H9 (cell line): ENCODE measurements at regions not wholly inside any gene's neighbourhood (a gene's known extent, or its start where the extent isn't known, plus 50 kb on each side); places are given as distances from the start of the nearest gene placed in this dataset.

Experiments used
- DNase-seq: peaks from one replicate; pipeline ENCODE4 v3.0.0-alpha.2; 2017
- H2AFZ ChIP-seq: one replicate; pipeline ENCODE4 v1.6.1; 2013; ENCODE audit warnings: mild to moderate bottlenecking, low read length, control low read depth, moderate library complexity
- H2AK5ac ChIP-seq: 2 replicates; pipeline ENCODE4 v1.6.1; 2013; ENCODE audit warnings: low read length, control low read depth, mixed read lengths; ENCODE audit not compliant: insufficient read length
- H2BK120ac ChIP-seq: one replicate; pipeline ENCODE4 v1.6.1; 2013; ENCODE audit warnings: low read depth, mild to moderate bottlenecking, low read length, control low read depth, inconsistent platforms; ENCODE audit not compliant: poor library complexity, severe bottlenecking
- H2BK12ac ChIP-seq: 2 replicates; pipeline ENCODE4 v1.6.1; 2013; ENCODE audit warnings: low read length, control low read depth, mixed read lengths, low read depth; ENCODE audit not compliant: insufficient read length
- H2BK15ac ChIP-seq: 2 replicates; pipeline ENCODE4 v1.6.1; 2013; ENCODE audit warnings: low read depth, low read length, control low read depth
- H2BK20ac ChIP-seq: one replicate; pipeline ENCODE4 v1.6.1; 2013; ENCODE audit warnings: low read depth, mild to moderate bottlenecking, low read length, control low read depth, inconsistent platforms; ENCODE audit not compliant: poor library complexity, severe bottlenecking
- H2BK5ac ChIP-seq: 2 replicates; pipeline ENCODE4 v1.6.1; 2013; ENCODE audit warnings: low read length, control low read depth, mixed read lengths; ENCODE audit not compliant: insufficient read length
- H3K14ac ChIP-seq: 2 replicates; pipeline ENCODE4 v1.6.1; 2013; ENCODE audit warnings: low read length, control low read depth; ENCODE audit not compliant: insufficient read depth
- H3K18ac ChIP-seq: 2 replicates; pipeline ENCODE4 v1.6.1; 2013; ENCODE audit warnings: low read depth, mild to moderate bottlenecking, mixed read lengths, low read length, control low read depth; ENCODE audit not compliant: insufficient read length
- H3K23ac ChIP-seq: 2 replicates; pipeline ENCODE4 v1.6.1; 2013; ENCODE audit warnings: low read length, control low read depth, mixed read lengths, low read depth; ENCODE audit not compliant: insufficient read length
- H3K23me2 ChIP-seq: 2 replicates; pipeline ENCODE4 v1.6.1; 2013; ENCODE audit warnings: low read depth, mild to moderate bottlenecking, mixed read lengths, low read length, control low read depth; ENCODE audit not compliant: insufficient read length, poor library complexity, severe bottlenecking
- H3K27ac ChIP-seq: 2 replicates; pipeline ENCODE4 v1.5.1; 2013; ENCODE audit warnings: low read length, control low read depth, mixed read lengths, low read depth; ENCODE audit not compliant: insufficient read length
- H3K27me3 ChIP-seq: 2 replicates; pipeline ENCODE4 v1.6.1; 2013; ENCODE audit warnings: low read length, control low read depth, inconsistent platforms; ENCODE audit not compliant: insufficient read depth
- H3K4ac ChIP-seq: 2 replicates; pipeline ENCODE4 v1.6.1; 2013; ENCODE audit warnings: low read depth, mild to moderate bottlenecking, control low read depth, inconsistent platforms, low read length, moderate library complexity
- H3K4me1 ChIP-seq: 2 replicates; pipeline ENCODE4 v1.6.1; 2013; ENCODE audit warnings: low read length, control low read depth, inconsistent platforms; ENCODE audit not compliant: insufficient read depth
- H3K4me2 ChIP-seq: 2 replicates; pipeline ENCODE4 v1.6.1; 2013; ENCODE audit warnings: low read length, control low read depth, mixed read lengths; ENCODE audit not compliant: insufficient read length, insufficient read depth
- H3K56ac ChIP-seq: 2 replicates; pipeline ENCODE4 v1.6.1; 2013; ENCODE audit warnings: low read depth, mild to moderate bottlenecking, mixed read lengths, low read length, control low read depth; ENCODE audit not compliant: insufficient read length
- H3K79me1 ChIP-seq: 2 replicates; pipeline ENCODE4 v1.6.1; 2013; ENCODE audit warnings: low read depth, mild to moderate bottlenecking, moderate library complexity, low read length, control low read depth, inconsistent platforms; ENCODE audit not compliant: insufficient read depth, poor library complexity, severe bottlenecking
- H3K79me2 ChIP-seq: 2 replicates; pipeline ENCODE4 v1.6.1; 2013; ENCODE audit warnings: low read length, control low read depth, inconsistent platforms; ENCODE audit not compliant: insufficient read depth
- H3K9ac ChIP-seq: 2 replicates; pipeline ENCODE4 v1.6.1; 2013; ENCODE audit warnings: low read length, control low read depth, mixed read lengths; ENCODE audit not compliant: insufficient read length; ENCODE audit errors: extremely low read depth
- H3K9me3 ChIP-seq: one replicate; pipeline ENCODE4 v1.6.1; 2013; ENCODE audit warnings: low read depth, low read length, inconsistent platforms; ENCODE audit not compliant: control insufficient read depth
- H3T11ph ChIP-seq: one replicate; pipeline ENCODE4 v1.6.1; 2013; ENCODE audit warnings: mild to moderate bottlenecking, low read length, control low read depth, inconsistent platforms
- H4K20me1 ChIP-seq: one replicate; pipeline ENCODE4 v1.6.1; 2013; ENCODE audit not compliant: control insufficient read depth, insufficient read length, insufficient read depth
- H4K5ac ChIP-seq: 2 replicates; pipeline ENCODE4 v1.6.1; 2013; ENCODE audit warnings: low read depth, mild to moderate bottlenecking, mixed read lengths, low read length, control low read depth; ENCODE audit not compliant: insufficient read length
- H4K8ac ChIP-seq: replicated peaks from 2 replicates; pipeline ENCODE4 v1.6.1; 2013; ENCODE audit warnings: low read length, control low read depth, mixed read lengths, low read depth; ENCODE audit not compliant: insufficient read length
- H4K91ac ChIP-seq: 2 replicates; pipeline ENCODE4 v1.6.1; 2013; ENCODE audit warnings: low read depth, mild to moderate bottlenecking, moderate library complexity, mixed read lengths, low read length, control low read depth; ENCODE audit not compliant: insufficient read length
- H3K27ac Mint-ChIP-seq, 3 experiments: 2 replicates in 2 of 3; 3 replicates in 1 of 3; pipeline ENCODE4 v1.8.0; 2020 to 2021; ENCODE audit warnings: mixed read lengths in 3 of 3, mild to moderate bottlenecking in 1 of 3, moderate library complexity in 1 of 3
- H3K27me3 Mint-ChIP-seq: 2 replicates; pipeline ENCODE4 v1.8.0; 2021; ENCODE audit warnings: low read depth, mild to moderate bottlenecking, moderate library complexity, mixed read lengths
- H3K36me3 Mint-ChIP-seq, 3 experiments: 2 replicates in 2 of 3; 3 replicates in 1 of 3; pipeline ENCODE4 v1.8.0; 2020 to 2021; ENCODE audit warnings: low read depth in 3 of 3, mixed read lengths in 3 of 3; ENCODE audit not compliant: insufficient read depth in 1 of 3
- H3K4me1 Mint-ChIP-seq, 2 experiments: 2 replicates each; pipeline ENCODE4 v1.8.0; 2020; ENCODE audit warnings: mixed read lengths in 2 of 2
- H3K4me3 Mint-ChIP-seq, 2 experiments: 2 replicates in 1 of 2; 3 replicates in 1 of 2; pipeline ENCODE4 v1.8.0; 2020 to 2021; ENCODE audit warnings: mild to moderate bottlenecking in 2 of 2, mixed read lengths in 2 of 2, moderate library complexity in 1 of 2
- H3K9me3 Mint-ChIP-seq, 2 experiments: 2 replicates in 1 of 2; 3 replicates in 1 of 2; pipeline ENCODE4 v1.8.0; 2020; ENCODE audit warnings: mild to moderate bottlenecking in 2 of 2, mixed read lengths in 2 of 2, moderate library complexity in 1 of 2
- CTCF ChIP-seq: fragments of 200-600 bp; sonication (generic); conservative IDR thresholded peaks from 3 replicates; pipeline ENCODE4 v1.8.0; 2021; ENCODE audit warnings: antibody characterized with exemption, mild to moderate bottlenecking
- WGBS: extraction: QIAGEN DNeasy Blood & Tissue Kit; methylation state at CpG from one replicate; pipeline ENCODE4 v1.1.7; 2013; ENCODE audit warnings: missing lambda C conversion rate, low lambda C conversion rate, mixed read lengths; ENCODE audit not compliant: insufficient read length; ENCODE audit errors: extremely low coverage; 5-methylcytosine and 5-hydroxymethylcytosine counted together

- no peak for DNase-seq
- no peaks in the 10 kb centered on the region for H3K23me2 ChIP-seq
- H3K36me3 Mint-ChIP-seq, result peaks cover under 1 to 7% (median 2%) of the 10 kb centered on the region in 3 experiments; a peak in 5 of 7 replicates
- H3T11ph ChIP-seq, result no peak overlapping the region
- H2AK5ac ChIP-seq, result no peak overlapping the region
- no CpG with 5 or more reads among the region's 19 CpGs for WGBS
- H3K4ac ChIP-seq, result no peak overlapping the region
- H4K20me1 ChIP-seq, result no peaks in the 10 kb centered on the region
- H2AFZ ChIP-seq, result no peak overlapping the region
- H2BK5ac ChIP-seq, result no peak overlapping the region
- no peak overlapping the region for H3K56ac ChIP-seq
- no peaks in the 10 kb centered on the region for H3K79me1 ChIP-seq
- no peak overlapping the region for H3K23ac ChIP-seq
- no peak overlapping the region for H2BK12ac ChIP-seq
- H4K91ac ChIP-seq, result no peak overlapping the region
- peaks cover 17 to 24% of the 10 kb centered on the region in 2 experiments; a peak in 4 of 5 replicates for H3K9me3 Mint-ChIP-seq
- no peak overlapping the region for H3K4me3 Mint-ChIP-seq
- H2BK15ac ChIP-seq, result no peak overlapping the region
- H3K4me1 ChIP-seq, result no peaks in the 10 kb centered on the region
- H3K4me2 ChIP-seq, result no peak overlapping the region
- no peak overlapping the region for H3K14ac ChIP-seq
- H3K27me3 Mint-ChIP-seq, result peaks cover 28% of the 10 kb centered on the region
- H3K4me1 Mint-ChIP-seq, result no peaks in the 10 kb centered on the region
- no peak overlapping the region for H3K18ac ChIP-seq
- TF ChIP-seq CTCF, result no peak
- no peak overlapping the region for H3K27ac ChIP-seq
- no peak overlapping the region for H4K8ac ChIP-seq
- H3K27ac Mint-ChIP-seq, result no peak overlapping the region
- no peak overlapping the region for H3K9ac ChIP-seq
- no peaks in the 10 kb centered on the region for H3K27me3 ChIP-seq
- H3K79me2 ChIP-seq, result no peaks in the 10 kb centered on the region
- H2BK20ac ChIP-seq, result no peak overlapping the region
- H2BK120ac ChIP-seq, result no peak overlapping the region
- no peaks in the 10 kb centered on the region for H3K9me3 ChIP-seq
- H4K5ac ChIP-seq, result no peak overlapping the region
These were observed 122.2 kb upstream of the RTL1 start for GRCh38 chr14:101025696-101026095.
